K562 (cell line): ENCODE measurements at regions not wholly inside any gene's neighbourhood (a gene's known extent, or its start where the extent isn't known, plus 50 kb on each side); places are given as distances from the start of the nearest gene placed in this dataset.

ENCODE experiments used
- CBX2 ChIP-seq: fragments of 200-600 bp; sonication (generic); IDR thresholded peaks from one replicate; pipeline ENCODE4 v1.6.1; 2012; ENCODE audit warnings: mild to moderate bottlenecking, low read length, inconsistent platforms; ENCODE audit not compliant: insufficient read depth, poor library complexity, severe bottlenecking
- CREB1 ChIP-seq, 2 experiments: sonication (generic) in 1 of 2; formaldehyde crosslinking in 1 of 2; IDR thresholded peaks; 2 replicates each; pipeline versions ENCODE4 v1.6.1 to v1.8.0; 2012 to 2022; ENCODE audit warnings: inconsistent platforms in 1 of 2, mild to moderate bottlenecking in 1 of 2, missing genetic modification reagents in 1 of 2, moderate library complexity in 1 of 2
- EZH2 ChIP-seq: IDR thresholded peaks from 2 replicates; pipeline ENCODE4 v1.6.1; 2012; ENCODE audit warnings: low read depth, mild to moderate bottlenecking, inconsistent platforms, low read length, borderline replicate concordance
- MAZ ChIP-seq, 2 experiments: fragments of 450-650 bp in 1 of 2; sonication (generic) in 1 of 2; formaldehyde crosslinking; IDR thresholded peaks in 1 of 2; conservative IDR thresholded peaks in 1 of 2; 2 replicates each; pipeline versions ENCODE4 v1.4.0 to v1.5.0; 2020; ENCODE audit warnings: mild to moderate bottlenecking in 1 of 2, missing genetic modification reagents in 1 of 2
- PCBP1 ChIP-seq: fragments of 200-400 bp; formaldehyde crosslinking; IDR thresholded peaks from 2 replicates; pipeline ENCODE4 v1.6.1; 2018; ENCODE audit warnings: mild to moderate bottlenecking, low read depth, low read length; ENCODE audit not compliant: poor library complexity, severe bottlenecking
- POLR2A ChIP-seq: fragments of 450-650 bp; conservative IDR thresholded peaks from 2 replicates; pipeline ENCODE4 v1.6.1; 2016
- SRF ChIP-seq, 2 experiments: fragments of 250-450, 450-650 bp in 1 of 2; sonication (Bioruptor Pico) in 1 of 2; sonication (generic) in 1 of 2; formaldehyde crosslinking; IDR thresholded peaks; 2 replicates each; pipeline versions ENCODE4 v1.5.0 to v1.5.1; 2020 to 2022; ENCODE audit warnings: mild to moderate bottlenecking in 1 of 2, missing genetic modification reagents in 1 of 2
- TEAD4 ChIP-seq, 2 experiments: sonication (generic) in 1 of 2; formaldehyde crosslinking in 1 of 2; IDR thresholded peaks; 2 replicates each; pipeline versions ENCODE4 v1.6.1 to v1.8.0; 2012 to 2022; ENCODE audit warnings: borderline replicate concordance in 1 of 2, inconsistent platforms in 1 of 2, low read length in 1 of 2, mild to moderate bottlenecking in 1 of 2, missing genetic modification reagents in 1 of 2
- TRIM28 ChIP-seq: fragments of 450-650 bp; IDR thresholded peaks from 2 replicates; pipeline ENCODE4 v1.6.1; 2017
- TF ChIP-seq, protein P1 (sequence below), 3 experiments: IDR thresholded peaks in 2 of 3; conservative IDR thresholded peaks in 1 of 3; 2 replicates each; pipeline ENCODE4 v1.5.1; 2011 to 2012; ENCODE audit warnings: low read length in 3 of 3, mild to moderate bottlenecking in 3 of 3, control low read depth in 2 of 3, improper control_type of control experiment in 1 of 3, inconsistent platforms in 1 of 3, low read depth in 1 of 3, mixed read lengths in 1 of 3, moderate library complexity in 1 of 3; ENCODE audit not compliant: insufficient read depth in 2 of 3

DNA sequence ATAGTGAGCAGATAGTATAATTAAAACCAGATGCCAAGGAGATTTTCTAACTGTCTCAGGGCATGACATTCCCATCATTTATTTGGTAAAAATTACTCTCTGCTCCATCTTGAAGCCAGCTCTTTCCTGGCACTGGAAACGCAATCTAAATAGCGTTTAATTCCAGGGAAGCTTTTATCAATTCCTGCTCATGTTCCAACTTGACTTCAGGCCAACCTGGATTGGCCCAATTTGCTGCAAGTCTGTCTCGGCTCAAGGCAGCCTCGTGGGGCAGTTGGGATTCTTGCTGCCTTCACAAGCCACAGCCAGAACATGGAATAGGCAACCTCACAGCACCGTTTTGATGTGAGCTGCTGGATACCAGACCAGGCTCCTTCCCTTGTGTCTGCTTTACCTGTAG lies 1255.9 kb downstream of the TBC1D22A start:
- TF ChIP-seq, protein P1, sequence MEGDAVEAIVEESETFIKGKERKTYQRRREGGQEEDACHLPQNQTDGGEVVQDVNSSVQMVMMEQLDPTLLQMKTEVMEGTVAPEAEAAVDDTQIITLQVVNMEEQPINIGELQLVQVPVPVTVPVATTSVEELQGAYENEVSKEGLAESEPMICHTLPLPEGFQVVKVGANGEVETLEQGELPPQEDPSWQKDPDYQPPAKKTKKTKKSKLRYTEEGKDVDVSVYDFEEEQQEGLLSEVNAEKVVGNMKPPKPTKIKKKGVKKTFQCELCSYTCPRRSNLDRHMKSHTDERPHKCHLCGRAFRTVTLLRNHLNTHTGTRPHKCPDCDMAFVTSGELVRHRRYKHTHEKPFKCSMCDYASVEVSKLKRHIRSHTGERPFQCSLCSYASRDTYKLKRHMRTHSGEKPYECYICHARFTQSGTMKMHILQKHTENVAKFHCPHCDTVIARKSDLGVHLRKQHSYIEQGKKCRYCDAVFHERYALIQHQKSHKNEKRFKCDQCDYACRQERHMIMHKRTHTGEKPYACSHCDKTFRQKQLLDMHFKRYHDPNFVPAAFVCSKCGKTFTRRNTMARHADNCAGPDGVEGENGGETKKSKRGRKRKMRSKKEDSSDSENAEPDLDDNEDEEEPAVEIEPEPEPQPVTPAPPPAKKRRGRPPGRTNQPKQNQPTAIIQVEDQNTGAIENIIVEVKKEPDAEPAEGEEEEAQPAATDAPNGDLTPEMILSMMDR (IDR thresholded peaks at IDR 0.05 in 2 of 3, conservative IDR thresholded peaks at IDR 0.05 in 1 of 3; ENCODE audit: insufficient read depth in 2 of 3, low read depth in 1 of 3, low read length in 3 of 3) = no peak
- TF ChIP-seq EZH2 = no peak
- TF ChIP-seq PCBP1 = no peak
- no peak for TF ChIP-seq MAZ (CRISPR knock-in tag; conservative IDR thresholded peaks at IDR 0.05 in 1 of 2, IDR thresholded peaks at IDR 0.05 in 1 of 2)
- no peak for TF ChIP-seq TRIM28
- no peak for TF ChIP-seq SRF (CRISPR knock-in tag; IDR thresholded peaks at IDR 0.05)
- no peak for TF ChIP-seq POLR2A
- TF ChIP-seq TEAD4 (IDR thresholded peaks at IDR 0.05; ENCODE audit: low read length) = no peak
- TF ChIP-seq TEAD4 (CRISPR knock-in tag; IDR thresholded peaks at IDR 0.05; ENCODE audit: borderline replicate concordance) = no peak
- no peak for TF ChIP-seq CBX2
- TF ChIP-seq CREB1 (IDR thresholded peaks at IDR 0.05) = no peak
- TF ChIP-seq CREB1 (CRISPR knock-in tag; IDR thresholded peaks at IDR 0.05) = no peak
